Cardiac fibroblast (primary cell): ENCODE measurements at regions not wholly inside any gene's neighbourhood (a gene's known extent, or its start where the extent isn't known, plus 50 kb on each side); places are given as distances from the start of the nearest gene placed in this dataset.
"Not testable (repeated sequence)": the region's sequence is repeated elsewhere in the genome, so short reads cannot be mapped to it uniquely, and the experiment has no call there.

Source experiments
- DNase-seq, 2 donors: peaks; one replicate each; pipeline versions ENCODE4 v3.0.0 to v3.0.0-alpha.2; 2010; ENCODE audit warnings: low read depth in 2 of 2
- H3K4me3 ChIP-seq, 2 donors: replicated peaks in 1 of 2; 1 replicate in 1 of 2; 2 replicates in 1 of 2; pipeline ENCODE4 v1.5.1; 2011; ENCODE audit warnings: low read depth in 2 of 2, low read length in 2 of 2, mild to moderate bottlenecking in 2 of 2, moderate library complexity in 1 of 2
- TF ChIP-seq, protein P1 (sequence below): IDR thresholded peaks from one replicate; pipeline ENCODE4 v1.5.1; 2011; ENCODE audit warnings: low read depth, mild to moderate bottlenecking, low read length, inconsistent platforms

DNA sequence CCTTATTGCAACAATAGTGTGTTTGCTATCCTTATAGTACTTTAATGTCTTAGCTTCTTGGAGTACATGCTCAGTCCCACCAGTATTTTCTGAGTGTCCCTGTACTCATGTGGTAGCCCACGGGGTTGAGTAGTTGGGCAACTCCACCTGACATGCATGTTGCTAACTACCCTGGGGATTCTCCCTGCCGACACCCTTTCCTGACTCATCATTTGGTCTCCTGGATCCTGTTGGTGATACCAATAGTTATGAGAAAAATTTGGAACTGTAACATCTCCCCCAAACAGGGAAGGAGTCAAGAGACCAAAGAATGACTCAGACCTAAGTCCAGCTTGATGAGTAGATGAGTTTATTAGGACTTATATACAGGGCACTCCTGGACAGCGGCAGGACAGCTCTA lies 101.6 kb downstream of the BRMS1L start:
- DNase-seq = peak in 1 of 2 donors; percentile 6
- H3K4me3 ChIP-seq = no peak overlapping the region

DNA sequence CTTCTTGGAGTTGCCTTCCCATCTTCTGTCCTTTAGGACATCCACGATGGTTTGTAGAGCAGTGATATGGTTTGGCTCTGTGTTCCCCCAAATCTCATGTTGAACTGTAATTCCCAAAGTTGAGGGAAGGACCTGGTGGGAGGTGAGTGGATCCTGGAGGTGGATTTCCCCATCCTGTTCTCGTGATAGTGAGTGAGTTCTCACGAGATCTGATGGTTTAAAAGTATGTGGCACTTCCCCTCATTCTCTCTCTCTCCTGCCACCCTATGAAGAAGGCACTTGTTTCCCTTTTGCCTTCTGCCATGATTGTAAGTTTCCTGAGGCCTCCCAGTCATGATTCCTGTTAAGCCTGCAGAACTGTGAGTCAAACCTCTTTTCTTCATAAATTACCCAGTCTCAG lies 99.2 kb downstream of the BRMS1L start:
- DNase-seq = no peak
- TF ChIP-seq, protein P1, sequence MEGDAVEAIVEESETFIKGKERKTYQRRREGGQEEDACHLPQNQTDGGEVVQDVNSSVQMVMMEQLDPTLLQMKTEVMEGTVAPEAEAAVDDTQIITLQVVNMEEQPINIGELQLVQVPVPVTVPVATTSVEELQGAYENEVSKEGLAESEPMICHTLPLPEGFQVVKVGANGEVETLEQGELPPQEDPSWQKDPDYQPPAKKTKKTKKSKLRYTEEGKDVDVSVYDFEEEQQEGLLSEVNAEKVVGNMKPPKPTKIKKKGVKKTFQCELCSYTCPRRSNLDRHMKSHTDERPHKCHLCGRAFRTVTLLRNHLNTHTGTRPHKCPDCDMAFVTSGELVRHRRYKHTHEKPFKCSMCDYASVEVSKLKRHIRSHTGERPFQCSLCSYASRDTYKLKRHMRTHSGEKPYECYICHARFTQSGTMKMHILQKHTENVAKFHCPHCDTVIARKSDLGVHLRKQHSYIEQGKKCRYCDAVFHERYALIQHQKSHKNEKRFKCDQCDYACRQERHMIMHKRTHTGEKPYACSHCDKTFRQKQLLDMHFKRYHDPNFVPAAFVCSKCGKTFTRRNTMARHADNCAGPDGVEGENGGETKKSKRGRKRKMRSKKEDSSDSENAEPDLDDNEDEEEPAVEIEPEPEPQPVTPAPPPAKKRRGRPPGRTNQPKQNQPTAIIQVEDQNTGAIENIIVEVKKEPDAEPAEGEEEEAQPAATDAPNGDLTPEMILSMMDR = no peak
- H3K4me3 ChIP-seq = no peak overlapping the region

More for the DNA sequence above, 101.6 kb downstream of the BRMS1L start:
- TF ChIP-seq, protein P1 = no peak

DNA sequence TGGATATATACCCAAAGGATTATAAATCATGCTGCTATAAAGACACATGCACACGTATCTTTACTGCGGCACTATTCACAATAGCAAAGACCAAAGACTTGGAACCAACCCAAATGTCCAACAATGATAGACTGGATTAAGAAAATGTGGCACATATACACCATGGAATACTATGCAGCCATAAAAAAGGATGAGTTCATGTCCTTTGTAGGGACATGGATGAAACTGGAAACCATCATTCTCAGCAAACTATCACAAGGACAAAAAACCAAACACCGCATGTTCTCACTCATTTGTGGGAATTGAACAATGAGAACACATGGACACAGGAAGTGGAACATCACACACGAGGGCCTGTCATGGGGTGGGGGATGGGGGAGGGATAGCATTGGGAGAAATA lies 96.5 kb downstream of the BRMS1L start:
- DNase-seq = not testable (repeated sequence)

GRCh38 chr14:35921745-35922144 lies 95.6 kb downstream of the BRMS1L start:
- TF ChIP-seq, protein P1 = no peak
- no peak overlapping the region for H3K4me3 ChIP-seq
- no peak for DNase-seq

More for the DNA sequence above, 96.5 kb downstream of the BRMS1L start:
- not testable (repeated sequence) for H3K4me3 ChIP-seq
